CD4-positive, CD25-positive, alpha-beta regulatory T cell (primary cell): ENCODE measurements at regions not wholly inside any gene's neighbourhood (a gene's known extent, or its start where the extent isn't known, plus 50 kb on each side); places are given as distances from the start of the nearest gene placed in this dataset.

Experiments used
- ATAC-seq, 2 donors: fragments of 150-1000 bp; cut with Tn5 transposase; one replicate each; pipeline ENCODE4 v1.10.0; 2021; ENCODE audit warnings: low read depth in 2 of 2, moderate number of reproducible peaks in 2 of 2, moderate library complexity in 1 of 2
- DNase-seq, 3 donors: peaks; one replicate each; pipeline versions ENCODE4 v3.0.0 to v3.0.0-alpha.2; 2012 to 2022; ENCODE audit warnings: mixed read lengths in 1 of 3
- H3K27ac ChIP-seq: one replicate; pipeline ENCODE4 v1.7.0; 2013; ENCODE audit warnings: mild to moderate bottlenecking, low read length; ENCODE audit not compliant: insufficient read depth, poor library complexity, severe bottlenecking
- H3K27me3 ChIP-seq: one replicate; pipeline ENCODE4 v1.7.0; 2013; ENCODE audit warnings: low read length; ENCODE audit not compliant: control insufficient read depth, insufficient read depth
- H3K36me3 ChIP-seq: one replicate; pipeline ENCODE4 v1.7.0; 2013; ENCODE audit warnings: mild to moderate bottlenecking, low read length, moderate library complexity; ENCODE audit not compliant: control insufficient read depth, insufficient read depth
- H3K4me1 ChIP-seq: 2 replicates; pipeline ENCODE4 v1.7.0; 2013; ENCODE audit warnings: mild to moderate bottlenecking, low read length; ENCODE audit not compliant: insufficient read depth, control insufficient read depth, poor library complexity, severe bottlenecking
- H3K4me3 ChIP-seq: one replicate; pipeline ENCODE4 v1.7.0; 2013; ENCODE audit warnings: low read depth, mild to moderate bottlenecking, low read length, moderate library complexity
- H3K9me3 ChIP-seq, 2 experiments: 1 replicate in 1 of 2; 2 replicates in 1 of 2; pipeline ENCODE4 v1.7.0; 2013; ENCODE audit warnings: low read length in 2 of 2, mild to moderate bottlenecking in 1 of 2, moderate library complexity in 1 of 2; ENCODE audit not compliant: control insufficient read depth in 2 of 2
- H3K27ac Mint-ChIP-seq, 3 donors: one replicate each; pipeline ENCODE4 v1.8.0; 2020 to 2022; ENCODE audit warnings: mild to moderate bottlenecking in 3 of 3, mixed read lengths in 3 of 3, moderate library complexity in 2 of 3
- H3K27me3 Mint-ChIP-seq: one replicate; pipeline ENCODE4 v1.8.0; 2022; ENCODE audit warnings: mild to moderate bottlenecking, mixed read lengths
- H3K36me3 Mint-ChIP-seq: one replicate; pipeline ENCODE4 v1.8.0; 2020; ENCODE audit warnings: mixed read lengths
- H3K4me1 Mint-ChIP-seq, 4 donors: one replicate each; pipeline ENCODE4 v1.8.0; 2020 to 2022; ENCODE audit warnings: mixed read lengths in 4 of 4, mild to moderate bottlenecking in 1 of 4
- H3K4me3 Mint-ChIP-seq, 4 donors: one replicate each; pipeline ENCODE4 v1.8.0; 2020 to 2022; ENCODE audit warnings: mild to moderate bottlenecking in 4 of 4, mixed read lengths in 4 of 4, moderate library complexity in 3 of 4
- H3K9me3 Mint-ChIP-seq, 7 donors: one replicate each; pipeline ENCODE4 v1.8.0; 2020 to 2022; ENCODE audit warnings: mixed read lengths in 7 of 7, mild to moderate bottlenecking in 3 of 7, moderate library complexity in 2 of 7

DNA sequence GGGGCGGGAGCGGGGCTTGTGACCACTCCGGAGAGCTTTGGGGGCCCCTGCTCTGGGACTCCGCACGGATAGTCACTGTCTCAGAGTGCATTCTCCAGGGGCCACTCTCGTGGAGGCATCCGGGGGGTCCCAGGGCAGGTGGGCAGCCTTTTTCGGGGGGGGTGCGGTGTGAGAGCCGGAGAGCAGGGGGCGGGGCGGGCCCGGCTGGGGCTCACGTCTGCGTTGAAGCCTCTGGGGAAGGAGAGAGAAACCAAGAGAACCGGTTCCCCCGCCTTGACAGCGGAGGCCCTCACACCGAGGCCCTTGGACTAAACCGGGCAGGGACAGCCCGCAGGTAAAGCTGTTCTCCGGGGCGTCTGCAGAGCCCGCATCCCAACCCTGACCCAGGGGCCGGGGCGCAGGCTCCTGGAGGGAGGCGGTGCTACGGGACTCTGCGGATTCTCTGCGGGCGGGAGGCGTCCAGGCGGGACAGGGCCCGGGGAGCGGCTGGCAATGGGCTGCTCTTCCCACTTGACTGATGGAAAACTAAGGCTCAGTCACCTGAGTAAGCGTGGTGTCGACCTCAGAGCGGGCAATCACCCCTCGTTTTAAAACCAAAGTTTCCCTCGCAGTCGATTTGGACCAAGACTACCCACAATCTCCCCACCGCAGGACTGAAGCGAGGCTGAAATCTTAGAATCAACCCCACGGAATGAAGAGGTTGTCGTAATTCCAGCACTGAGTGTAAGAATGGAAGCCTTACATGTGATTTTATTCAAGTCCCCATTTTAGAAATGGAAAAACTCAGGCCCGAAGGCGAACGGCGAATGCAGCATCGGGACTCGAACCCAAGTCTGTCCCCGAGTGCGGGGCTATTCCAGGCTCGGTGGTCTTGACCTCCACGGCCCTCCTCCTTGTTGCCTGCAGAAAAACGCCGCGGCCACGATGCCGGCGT is 49.6 kb upstream of the AMZ2 start:
- no peaks in the 10 kb centered on the region for H3K36me3 Mint-ChIP-seq
- H3K9me3 ChIP-seq: no peaks in the 10 kb centered on the region
- peaks cover under 1 to 48% (median 15%) of the 10 kb centered on the region in 4 donors for H3K4me1 Mint-ChIP-seq
- H3K9me3 Mint-ChIP-seq: no peaks in the 10 kb centered on the region
- H3K27me3 ChIP-seq: no peaks in the 10 kb centered on the region
- peak overlapping the region; percentile 57 for H3K4me3 ChIP-seq
- no peak overlapping the region for H3K27ac ChIP-seq
- H3K4me1 ChIP-seq: peaks cover 56% of the 10 kb centered on the region
- DNase-seq (peak in 1 of 3 donors; percentile 29), ATAC-seq (no peak)
- H3K27ac Mint-ChIP-seq: peak overlapping the region in 1 of 3 donors; percentile 74
- H3K27me3 Mint-ChIP-seq: peaks cover 43% of the 10 kb centered on the region
- no peaks in the 10 kb centered on the region for H3K36me3 ChIP-seq
- peak overlapping the region; percentile 78 to 90 (median 84) for H3K4me3 Mint-ChIP-seq
